NCI-H1105 (cell line): ENCODE measurements at regions not wholly inside any gene's neighbourhood (a gene's known extent, or its start where the extent isn't known, plus 50 kb on each side); places are given as distances from the start of the nearest gene placed in this dataset.

Experiments
- DNase-seq: peaks from one replicate; lab custom pipeline; 2025; lab: John Stamatoyannopoulos, UW

DNA sequence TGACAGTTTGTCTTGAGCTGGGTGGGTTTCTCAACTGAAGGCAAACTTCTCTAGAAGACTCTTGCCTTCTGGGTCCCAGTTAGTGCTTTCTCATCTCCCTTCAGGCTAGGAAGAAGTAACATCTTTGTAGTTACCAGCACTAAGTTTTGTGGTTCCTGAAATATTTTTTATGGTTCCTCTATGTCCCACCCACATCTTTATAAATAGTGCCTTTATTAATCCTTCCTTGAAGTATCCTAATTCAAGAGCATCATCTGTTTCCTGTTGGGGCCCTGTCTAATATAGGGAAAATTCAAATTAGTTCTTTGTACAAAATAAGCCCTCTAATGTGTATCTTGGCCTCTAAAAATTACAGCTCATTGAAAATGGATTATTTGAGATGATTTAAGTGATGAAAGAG lies 147.4 kb upstream of the MAOA start:
- no peak for DNase-seq

- DNase-seq, result no peak
These were observed 145.9 kb upstream of the MAOA start for GRCh38 chrX:43510209-43510608.

- DNase-seq, result no peak
These were observed 143.0 kb upstream of the MAOA start for GRCh38 chrX:43513085-43513484.

- DNase-seq, result no peak
These were observed 141.3 kb upstream of the MAOA start for GRCh38 chrX:43514820-43515219.

DNA sequence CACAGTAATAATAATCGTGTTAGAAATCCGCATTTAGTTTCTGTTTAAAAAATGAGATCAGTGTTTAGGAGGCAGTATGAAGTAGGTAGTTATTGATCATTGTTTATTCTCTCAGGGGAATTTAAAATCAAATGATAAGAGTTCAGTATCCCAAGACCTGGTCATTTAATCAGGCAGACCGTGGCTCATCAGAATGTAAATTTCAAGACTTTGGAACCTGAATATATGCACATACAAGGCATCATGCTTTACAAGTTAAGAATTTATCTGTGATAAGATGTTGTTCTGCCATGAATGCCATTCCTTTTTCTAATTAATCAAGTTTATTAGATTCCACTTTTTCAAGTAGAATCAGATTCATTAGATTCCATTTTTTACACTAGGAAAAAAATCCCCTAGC lies 133.5 kb upstream of the MAOA start:
- no peak for DNase-seq

DNA sequence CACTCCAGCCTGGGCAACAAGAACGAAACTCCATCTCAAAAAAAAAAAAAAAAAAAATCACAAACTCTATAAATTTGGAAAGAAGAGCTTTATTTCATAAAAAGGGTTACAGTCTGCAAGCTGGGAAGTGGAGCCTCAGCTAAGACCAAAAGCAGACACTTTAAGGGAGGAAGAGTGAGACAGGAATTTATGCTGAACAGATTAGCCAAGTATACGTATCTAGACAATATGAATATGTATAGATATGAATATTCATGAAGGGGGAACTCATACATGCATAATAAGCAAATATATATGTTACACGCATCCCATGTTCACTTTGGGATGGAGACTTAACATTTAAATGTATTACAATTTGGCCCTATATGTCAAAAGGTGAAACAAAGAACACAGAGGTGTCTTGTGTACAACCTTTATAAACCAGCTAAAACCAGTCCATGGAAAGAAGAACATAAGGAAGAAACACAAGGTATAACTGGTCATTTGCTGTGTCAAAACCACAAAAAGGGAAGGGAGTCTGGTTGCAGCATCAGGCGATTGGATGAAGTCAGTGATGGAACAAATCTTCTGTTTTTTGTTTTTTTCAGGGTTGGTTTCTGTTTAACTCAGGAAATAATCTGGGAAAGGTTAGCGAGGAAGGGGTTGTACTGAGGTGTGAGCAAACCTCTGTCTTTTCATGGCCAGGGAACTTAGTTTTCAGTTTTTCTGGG lies 130.0 kb upstream of the MAOA start:
- no peak for DNase-seq

GRCh38 chrX:43526878-43527277 lies 129.2 kb upstream of the MAOA start:
- no peak for DNase-seq

- DNase-seq, result no peak
These were observed 128.3 kb upstream of the MAOA start for GRCh38 chrX:43527801-43528200.

GRCh38 chrX:43530837-43531236 lies 125.3 kb upstream of the MAOA start:
- DNase-seq, result no peak

- DNase-seq, result no peak
These were observed 115.8 kb upstream of the MAOA start for GRCh38 chrX:43540318-43540717.

DNA sequence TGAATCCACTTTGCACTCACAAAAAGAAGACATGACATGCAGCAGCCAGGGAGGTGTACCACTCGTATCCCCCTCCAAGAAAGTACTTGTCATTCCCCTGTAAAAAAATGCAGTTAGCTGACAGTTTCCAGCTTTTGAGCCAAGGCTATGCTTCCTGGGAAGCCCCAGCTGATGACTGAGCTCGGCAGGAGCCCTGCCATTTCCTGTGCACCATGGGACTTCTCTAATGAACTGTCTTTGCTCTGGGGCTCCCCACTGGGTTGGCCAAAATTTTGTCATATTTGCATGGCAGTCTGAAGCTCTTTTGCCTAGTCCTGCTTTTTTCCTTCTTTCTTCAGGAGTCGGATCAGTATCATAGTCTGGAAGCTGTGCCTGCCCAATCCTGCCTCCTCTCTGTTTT lies 104.5 kb upstream of the MAOA start:
- DNase-seq, result no peak

DNA sequence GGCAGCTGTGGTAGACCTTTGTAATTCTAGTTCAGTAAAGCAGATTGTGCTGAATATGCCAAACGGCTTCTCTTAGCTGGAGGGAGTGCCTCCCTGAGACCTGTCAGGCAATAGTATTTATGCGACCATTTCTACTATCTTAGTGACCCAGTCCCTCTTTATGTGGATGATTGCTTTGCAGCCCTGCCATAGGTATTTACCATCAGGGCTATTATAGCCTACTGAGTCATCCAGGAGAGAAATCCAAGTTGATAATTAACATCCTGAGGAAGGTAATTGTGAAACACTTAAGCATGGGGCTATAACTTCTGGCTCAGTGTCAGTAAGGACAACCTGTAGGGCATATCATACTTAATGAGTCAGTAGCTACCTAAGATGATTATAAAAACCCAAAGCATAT lies 103.9 kb upstream of the MAOA start:
- DNase-seq, result no peak

GRCh38 chrX:43552703-43553102 lies 103.4 kb upstream of the MAOA start:
- DNase-seq, result no peak

DNA sequence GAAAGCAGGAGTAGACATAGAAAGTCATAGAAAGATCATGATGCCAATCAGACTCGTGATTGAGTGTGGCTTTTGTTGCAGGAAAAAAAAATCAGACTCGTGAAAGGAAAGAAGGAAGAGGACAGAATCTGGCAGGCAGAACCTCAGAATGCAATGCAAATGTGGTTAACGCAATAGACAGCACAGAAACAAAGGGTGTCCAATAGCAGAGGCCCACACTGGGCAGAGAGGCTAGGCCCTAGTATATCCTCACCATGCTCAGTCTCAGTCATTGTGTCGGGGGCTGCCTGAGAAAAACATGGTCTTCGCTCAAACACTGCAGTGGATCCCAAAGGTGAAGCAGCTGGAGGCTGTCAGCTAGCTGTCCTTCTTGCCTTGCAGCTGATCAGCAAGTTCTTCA lies 102.8 kb upstream of the MAOA start:
- DNase-seq, result no peak

GRCh38 chrX:43556207-43556606 lies 99.9 kb upstream of the MAOA start:
- no peak for DNase-seq

- DNase-seq, result peak; percentile 43
These were observed 98.3 kb upstream of the MAOA start for GRCh38 chrX:43557792-43558191.

GRCh38 chrX:43559644-43560043 lies 96.5 kb upstream of the MAOA start:
- DNase-seq, result peak; percentile 18

GRCh38 chrX:43560247-43560946 lies 95.7 kb upstream of the MAOA start:
- DNase-seq, result no peak

DNA sequence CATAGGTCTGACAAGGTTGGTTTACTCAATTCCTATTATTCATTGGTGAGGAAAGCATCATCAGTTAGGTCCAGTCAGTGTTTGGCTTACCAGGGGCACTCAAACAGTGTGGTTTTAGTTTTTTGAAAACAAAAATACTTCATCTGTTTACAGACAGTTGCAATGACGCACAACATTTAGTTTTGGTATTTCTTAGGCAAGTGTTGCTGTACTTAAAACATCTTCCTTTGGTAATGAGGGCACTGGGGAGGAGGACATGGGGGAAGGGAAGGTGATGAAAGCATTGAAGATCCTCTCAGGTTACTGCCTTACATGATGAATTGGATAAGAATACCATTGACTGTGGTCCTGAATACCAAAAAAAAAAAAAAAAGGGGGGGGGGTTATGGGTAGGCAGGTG lies 93.7 kb upstream of the MAOA start:
- no peak for DNase-seq

DNA sequence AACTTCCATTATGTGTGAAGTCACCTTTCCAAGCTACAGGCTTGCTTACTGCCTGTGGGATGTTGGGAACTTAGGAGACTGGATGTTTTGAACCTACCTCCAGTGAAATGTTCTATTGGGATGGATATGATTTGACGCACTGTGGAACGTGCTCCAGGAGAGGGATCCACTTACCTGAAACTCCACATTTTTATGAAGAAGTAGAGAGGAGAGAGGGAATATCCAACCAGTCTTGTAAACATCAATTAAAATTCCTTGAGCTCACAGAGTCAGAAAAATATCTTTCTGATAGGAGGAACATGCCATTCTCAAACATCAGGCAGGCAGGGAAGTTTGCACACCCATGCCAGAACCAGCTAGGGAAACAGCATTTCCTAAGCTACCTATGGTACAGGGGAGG lies 91.1 kb upstream of the MAOA start:
- DNase-seq, result no peak

DNA sequence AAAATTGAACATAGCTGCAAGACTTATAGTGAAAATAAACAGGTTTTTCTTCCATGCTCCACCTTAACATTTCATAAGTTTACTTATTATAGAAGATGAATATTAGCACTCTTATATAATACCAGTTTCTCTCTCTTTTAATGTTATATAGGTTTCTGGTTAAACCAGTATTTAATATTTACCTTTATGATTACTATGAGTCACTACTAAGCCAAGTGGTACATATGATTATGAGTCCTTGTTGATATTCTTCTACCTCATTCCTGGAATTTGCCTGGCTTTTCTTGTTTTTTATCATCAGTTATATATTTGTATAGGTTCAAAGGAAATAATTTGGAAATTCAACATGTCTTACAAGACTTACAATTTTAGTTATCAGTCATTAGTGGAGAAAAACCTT lies 89.9 kb upstream of the MAOA start:
- no peak for DNase-seq

- no peak for DNase-seq
These were observed 82.6 kb upstream of the MAOA start for GRCh38 chrX:43573441-43574015.

DNA sequence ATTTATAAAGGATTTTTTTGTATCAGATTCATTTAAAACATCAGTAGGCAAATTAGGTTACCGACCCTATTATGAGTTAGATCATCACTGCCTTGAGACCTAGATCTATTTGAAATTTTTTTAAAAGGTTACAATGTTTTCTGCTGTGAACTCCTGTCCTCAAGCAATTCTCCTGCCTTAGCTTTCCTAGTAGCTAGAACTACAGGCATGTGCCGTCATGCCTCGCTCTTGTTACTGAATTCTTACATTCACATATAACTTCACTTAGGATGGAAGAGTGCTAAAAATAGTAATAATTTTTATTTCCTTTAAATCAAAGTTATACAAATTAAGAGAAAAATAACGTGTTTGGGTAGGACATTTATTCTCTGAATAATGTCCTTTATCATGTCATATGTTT lies 75.5 kb upstream of the MAOA start:
- DNase-seq, result no peak

DNA sequence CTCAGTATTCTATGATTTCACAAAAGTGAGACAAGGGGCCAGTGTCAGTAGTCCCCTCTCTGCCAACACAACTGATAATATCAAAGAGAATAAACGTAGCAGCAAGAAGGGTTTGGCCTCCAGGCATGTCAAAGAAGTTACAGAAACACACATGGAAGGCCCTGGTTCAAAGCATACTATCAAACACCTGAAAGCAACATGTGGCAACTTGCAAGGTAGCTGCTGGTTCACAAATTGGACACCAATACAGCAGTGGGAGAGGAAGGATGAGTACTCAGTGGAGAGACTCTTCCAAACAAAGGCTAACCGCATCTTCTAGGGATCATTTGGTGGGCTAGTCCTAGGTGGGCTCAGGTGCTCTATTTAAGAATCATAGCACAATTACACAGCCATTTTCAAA lies 74.9 kb upstream of the MAOA start:
- DNase-seq, result no peak
